ENCODE measurements at regions not wholly inside any gene's neighbourhood (a gene's known extent, or its start where the extent isn't known, plus 50 kb on each side); places are given as distances from the start of the nearest gene placed in this dataset.

GRCh38 chrX:128142745-128143144 is 90.5 kb upstream of the ACTRT1 start:
- no peak for FAIRE-seq
- no peak for ATAC-seq
- ChIA-PET CTCF (no interaction called here), POLR2A (no interaction called here), RAD21 (ENCODE audit: unreplicated experiment) (no interaction called here), SMC1A (ENCODE audit: uncharacterized antibody, unreplicated experiment) (interaction anchor here (1.0 kb wide), 1 partner anchor 11 kb away, joined by 3 read pairs; no protein-coding TSS in a partner anchor)
- no TSS peak for BruUV-seq (replicated peaks)
- H3K9ac ChIP-seq (ENCODE audit: control insufficient read depth, insufficient read depth, low read length): no peak overlapping the region
- no peaks in the 10 kb centered on the region; a peak in 1 of 4 replicates for H3K27me3 ChIP-seq (replicated peaks in 1 of 2; ENCODE audit: control insufficient read depth in 2 of 2, insufficient read depth in 2 of 2, low read length in 1 of 2)
- intact Hi-C loops (cut with micrococcal nuclease; ENCODE audit: unreplicated experiment) (no loop called here), in situ Hi-C loops (cut with MboI) (no loop called here)
- H3K4me3 ChIP-seq: no peak overlapping the region
- no peaks in the 10 kb centered on the region for H3K4me1 ChIP-seq (ENCODE audit: control insufficient read depth, insufficient read depth, low read length)
- H3K27ac ChIP-seq (ENCODE audit: control insufficient read depth, insufficient read depth): no peak overlapping the region
- H4K20me1 ChIP-seq (ENCODE audit: control insufficient read depth, insufficient read depth): no peaks in the 10 kb centered on the region
- H3K9me3 ChIP-seq (replicated peaks; ENCODE audit: control insufficient read depth, insufficient read depth, low read length): no peaks in the 10 kb centered on the region
- TF ChIP-seq PAX5 (IDR thresholded peaks at IDR 0.05; ENCODE audit: borderline replicate concordance, low read depth, low read length) (no peak), SPI1 (IDR thresholded peaks at IDR 0.05; ENCODE audit: borderline replicate concordance, insufficient read depth, low read depth, low read length) (peak; percentile 70)
- WGBS (ENCODE audit: insufficient coverage, insufficient replicate concordance, low lambda C conversion rate, missing lambda C conversion rate): 35% methylated on average over 3 of the region's 3 CpGs
- no peak overlapping the region for H2AFZ ChIP-seq (ENCODE audit: control insufficient read depth, low read depth, low read length)
- no peak overlapping the region for H3K4me2 ChIP-seq (ENCODE audit: control insufficient read depth, insufficient read depth)
- no peaks in the 10 kb centered on the region for H3K79me2 ChIP-seq (ENCODE audit: control insufficient read depth, insufficient read depth, low read length)
- no peaks in the 10 kb centered on the region for H3K36me3 ChIP-seq (ENCODE audit: control insufficient read depth in 2 of 2, insufficient read depth in 2 of 2, low read length in 1 of 2)
- no peak for DNase-seq (ENCODE audit: low read depth, low spot score)

- DNase-seq (ENCODE audit: low read depth, low spot score): no peak
- Histone ChIP-seq H3K4me2 (ENCODE audit: control insufficient read depth, insufficient read depth) (no peak overlapping the region), H3K79me2 (ENCODE audit: control insufficient read depth, insufficient read depth, low read length) (no peaks in the 10 kb centered on the region), H3K4me1 (ENCODE audit: control insufficient read depth, insufficient read depth, low read length) (no peaks in the 10 kb centered on the region), H3K9me3 (replicated peaks; ENCODE audit: control insufficient read depth, insufficient read depth, low read length) (no peaks in the 10 kb centered on the region), H2AFZ (ENCODE audit: control insufficient read depth, low read depth, low read length) (no peak overlapping the region), H3K27ac (ENCODE audit: control insufficient read depth, insufficient read depth) (no peak overlapping the region), H3K9ac (ENCODE audit: control insufficient read depth, insufficient read depth, low read length) (no peak overlapping the region), H3K4me3 (no peak overlapping the region), H3K36me3 (ENCODE audit: control insufficient read depth in 2 of 2, insufficient read depth in 2 of 2, low read length in 1 of 2) (no peaks in the 10 kb centered on the region), H4K20me1 (ENCODE audit: control insufficient read depth, insufficient read depth) (no peaks in the 10 kb centered on the region), H3K27me3 (replicated peaks in 1 of 2; ENCODE audit: control insufficient read depth in 2 of 2, insufficient read depth in 2 of 2, low read length in 1 of 2) (no peaks in the 10 kb centered on the region)
- intact Hi-C loops (cut with micrococcal nuclease; ENCODE audit: unreplicated experiment) (loop anchor here (2.0 to 10.0 kb wide), 2 partner anchors 412 to 868 kb away; no protein-coding TSS in a partner anchor), in situ Hi-C loops (cut with MboI) (no loop called here)
- FAIRE-seq: no peak
- ChIA-PET POLR2A (no interaction called here), RAD21 (ENCODE audit: unreplicated experiment) (no interaction called here), CTCF (interaction anchor here (0.8 to 1.3 kb wide), 3 partner anchors 412 to 869 kb away, joined by 3 to 6 read pairs (median 3); no protein-coding TSS in a partner anchor), SMC1A (ENCODE audit: uncharacterized antibody, unreplicated experiment) (interaction anchor here (0.9 to 1.0 kb wide), 2 partner anchors 8 to 15 kb away, joined by 3 to 4 read pairs; no protein-coding TSS in a partner anchor)
- BruUV-seq (replicated peaks): no TSS peak
- 0% methylated on average over 1 of the region's 1 CpG for WGBS (ENCODE audit: insufficient coverage, insufficient replicate concordance, low lambda C conversion rate, missing lambda C conversion rate)
- ATAC-seq: peak; percentile 68
- TF ChIP-seq SMC3 (IDR thresholded peaks at IDR 0.05; ENCODE audit: borderline replicate concordance, low read length) (peak; percentile 22; the same call in 1 of the 2 replicates), POLR2AphosphoS2 (IDR thresholded peaks at IDR 0.05; ENCODE audit: low read depth, low read length) (no peak), RAD21 (IDR thresholded peaks at IDR 0.05; ENCODE audit: insufficient read depth, low read depth, low read length) (peak; percentile 46)
- TF ChIP-seq, protein P1, sequence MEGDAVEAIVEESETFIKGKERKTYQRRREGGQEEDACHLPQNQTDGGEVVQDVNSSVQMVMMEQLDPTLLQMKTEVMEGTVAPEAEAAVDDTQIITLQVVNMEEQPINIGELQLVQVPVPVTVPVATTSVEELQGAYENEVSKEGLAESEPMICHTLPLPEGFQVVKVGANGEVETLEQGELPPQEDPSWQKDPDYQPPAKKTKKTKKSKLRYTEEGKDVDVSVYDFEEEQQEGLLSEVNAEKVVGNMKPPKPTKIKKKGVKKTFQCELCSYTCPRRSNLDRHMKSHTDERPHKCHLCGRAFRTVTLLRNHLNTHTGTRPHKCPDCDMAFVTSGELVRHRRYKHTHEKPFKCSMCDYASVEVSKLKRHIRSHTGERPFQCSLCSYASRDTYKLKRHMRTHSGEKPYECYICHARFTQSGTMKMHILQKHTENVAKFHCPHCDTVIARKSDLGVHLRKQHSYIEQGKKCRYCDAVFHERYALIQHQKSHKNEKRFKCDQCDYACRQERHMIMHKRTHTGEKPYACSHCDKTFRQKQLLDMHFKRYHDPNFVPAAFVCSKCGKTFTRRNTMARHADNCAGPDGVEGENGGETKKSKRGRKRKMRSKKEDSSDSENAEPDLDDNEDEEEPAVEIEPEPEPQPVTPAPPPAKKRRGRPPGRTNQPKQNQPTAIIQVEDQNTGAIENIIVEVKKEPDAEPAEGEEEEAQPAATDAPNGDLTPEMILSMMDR (IDR thresholded peaks at IDR 0.05 in 2 of 3, conservative IDR thresholded peaks at IDR 0.05 in 1 of 3; ENCODE audit: control insufficient read depth in 2 of 3, extremely low read depth in 1 of 3, insufficient read depth in 1 of 3, low read depth in 3 of 3, low read length in 3 of 3): peak; percentile 18 to 37 (median 26); a peak in 4 of 6 replicates
Measured at GRCh38 chrX:128106630-128107029, 54.4 kb upstream of the ACTRT1 start.
